Gastrocnemius medialis (tissue), 4 donors: ENCODE measurements at regions not wholly inside any gene's neighbourhood (a gene's known extent, or its start where the extent isn't known, plus 50 kb on each side); places are given as distances from the start of the nearest gene placed in this dataset.

ENCODE experiments used
- ATAC-seq, 2 donors: fragments of 150-250 bp; one replicate each; pipeline ENCODE4 v1.9.1; 2016
- DNase-seq, 2 donors: peaks; one replicate each; pipeline ENCODE4 v3.0.0-alpha.2; 2019
- H3K27ac ChIP-seq, 4 donors: fragments of 200-600 bp; sonication (generic); 1 replicate in 1 of 4; 2 replicates in 3 of 4; pipeline ENCODE4 v1.5.1; 2016 to 2018; ENCODE audit warnings: mild to moderate bottlenecking in 2 of 4, moderate library complexity in 1 of 4
- H3K27me3 ChIP-seq, 3 donors: fragments of 200-600 bp; sonication (generic) in 2 of 3; 1 replicate in 1 of 3; 2 replicates in 2 of 3; pipeline versions ENCODE4 v1.5.1 to v1.6.0; 2016 to 2019; ENCODE audit warnings: mild to moderate bottlenecking in 1 of 3, moderate library complexity in 1 of 3
- H3K36me3 ChIP-seq, 2 donors: fragments of 200-600 bp; sonication (generic) in 1 of 2; one replicate each; pipeline ENCODE4 v1.5.1; 2017 to 2018
- H3K4me1 ChIP-seq, 2 donors: fragments of 200-600 bp; sonication (generic) in 1 of 2; one replicate each; pipeline ENCODE4 v1.5.1; 2016 to 2017; ENCODE audit warnings: mild to moderate bottlenecking in 2 of 2
- H3K4me3 ChIP-seq, 4 donors: fragments of 200-600 bp; sonication (generic) in 3 of 4; 1 replicate in 1 of 4; 2 replicates in 3 of 4; pipeline ENCODE4 v1.5.1; 2016 to 2019; ENCODE audit warnings: mild to moderate bottlenecking in 2 of 4
- H3K9me3 ChIP-seq, 3 donors: fragments of 200-600 bp; sonication (generic) in 2 of 3; 1 replicate in 1 of 3; 2 replicates in 2 of 3; pipeline ENCODE4 v1.5.1; 2016 to 2019
- CTCF ChIP-seq, 5 experiments: fragments of 450-650 bp in 3 of 5; fragments of 200-600 bp in 2 of 5; sonication (generic) in 2 of 5; IDR thresholded peaks in 4 of 5; conservative IDR thresholded peaks in 1 of 5; 1 replicate in 4 of 5; 2 replicates in 1 of 5; pipeline ENCODE4 v1.5.1; 2016 to 2019; ENCODE audit warnings: antibody characterized with exemption in 5 of 5, mild to moderate bottlenecking in 3 of 5, moderate library complexity in 3 of 5
- POLR2A ChIP-seq, 2 donors: fragments of 450-650 bp; IDR thresholded peaks; one replicate each; pipeline ENCODE4 v1.6.1; 2017; ENCODE audit warnings: antibody characterized with exemption in 2 of 2, mild to moderate bottlenecking in 2 of 2, moderate library complexity in 2 of 2
- in situ Hi-C, 4 donors: fragments of 200-750 bp; cut with MboI; loops; one replicate each; pipeline versions ENCODE4 v1.15.0 to v1.8.0; 2017; ENCODE audit warnings: low sequenced_read_pairs in 4 of 4
- intact Hi-C: fragments of 100-400 bp; cut with DNase I; formaldehyde crosslinking; loops from one replicate; pipeline ENCODE4 v1.15.1; 2023; ENCODE audit warnings: low total_unique reads

GRCh38 chr7:41374150-41374848 is 328.6 kb downstream of the INHBA start:
- Histone ChIP-seq H3K27ac (no peak overlapping the region), H3K4me1 (no peaks in the 10 kb centered on the region), H3K4me3 (no peak overlapping the region), H3K9me3 (no peaks in the 10 kb centered on the region), H3K36me3 (no peaks in the 10 kb centered on the region), H3K27me3 (no peaks in the 10 kb centered on the region)
- DNase-seq (no peak), ATAC-seq (no peak)
- no peak for TF ChIP-seq POLR2A (IDR thresholded peaks at IDR 0.05)
- TF ChIP-seq CTCF (IDR thresholded peaks at IDR 0.05 in 4 of 5, conservative IDR thresholded peaks at IDR 0.05 in 1 of 5), result no peak
- intact Hi-C loops, result no loop called here
- in situ Hi-C loops, result no loop called here

GRCh38 chr7:41367967-41368882 is 334.7 kb downstream of the INHBA start:
- Histone ChIP-seq H3K27me3 (no peaks in the 10 kb centered on the region), H3K4me1 (no peaks in the 10 kb centered on the region), H3K4me3 (no peak overlapping the region), H3K9me3 (no peaks in the 10 kb centered on the region), H3K36me3 (no peaks in the 10 kb centered on the region), H3K27ac (no peak overlapping the region)
- ATAC-seq (no peak), DNase-seq (no peak)
- intact Hi-C loops, result no loop called here
- in situ Hi-C loops, result no loop called here
- TF ChIP-seq CTCF (IDR thresholded peaks at IDR 0.05 in 4 of 5, conservative IDR thresholded peaks at IDR 0.05 in 1 of 5) (no peak), POLR2A (IDR thresholded peaks at IDR 0.05) (no peak)

GRCh38 chr7:41351091-41351490 is 351.8 kb downstream of the INHBA start:
- TF ChIP-seq CTCF (IDR thresholded peaks at IDR 0.05 in 4 of 5, conservative IDR thresholded peaks at IDR 0.05 in 1 of 5) (no peak), POLR2A (IDR thresholded peaks at IDR 0.05) (no peak)
- intact Hi-C loops (no loop called here), in situ Hi-C loops (no loop called here)
- Histone ChIP-seq H3K9me3 (no peaks in the 10 kb centered on the region), H3K4me3 (no peak overlapping the region), H3K4me1 (no peaks in the 10 kb centered on the region), H3K27ac (no peak overlapping the region), H3K27me3 (no peaks in the 10 kb centered on the region), H3K36me3 (no peaks in the 10 kb centered on the region)
- ATAC-seq (no peak), DNase-seq (no peak)

- TF ChIP-seq CTCF (IDR thresholded peaks at IDR 0.05 in 4 of 5, conservative IDR thresholded peaks at IDR 0.05 in 1 of 5) (no peak), POLR2A (IDR thresholded peaks at IDR 0.05) (no peak)
- intact Hi-C loops, result no loop called here
- H3K4me3 ChIP-seq, result no peak overlapping the region
- H3K36me3 ChIP-seq, result no peaks in the 10 kb centered on the region
- no peak for ATAC-seq
- H3K9me3 ChIP-seq, result no peaks in the 10 kb centered on the region
- H3K4me1 ChIP-seq, result no peaks in the 10 kb centered on the region
- DNase-seq, result no peak
- no peaks in the 10 kb centered on the region for H3K27me3 ChIP-seq
- in situ Hi-C loops, result no loop called here
- no peak overlapping the region for H3K27ac ChIP-seq
These were observed 356.0 kb downstream of the INHBA start for GRCh38 chr7:41346878-41347277.
